K562 (cell line): ENCODE measurements at regions not wholly inside any gene's neighbourhood (a gene's known extent, or its start where the extent isn't known, plus 50 kb on each side); places are given as distances from the start of the nearest gene placed in this dataset.

ENCODE experiments used
- ATAC-seq: fragments of 200-7000 bp; cut with Tn5 transposase; 3 replicates; pipeline ENCODE4 v1.9.1; 2020; ENCODE audit warnings: moderate library complexity
- BruUV-seq: library from RNA; stranded (reverse); fragments of 400-500 nt; replicated peaks from 2 replicates; lab custom pipeline; 2021; lab: Mats Ljungman, UMichigan
- CTCF ChIA-PET: fragments of 300-600 bp; formaldehyde crosslinking; extraction: SDS; loops from one replicate; lab custom pipeline; 2021; ENCODE audit warnings: low intra/inter-chr PET ratio; lab: Yijun Ruan, JAX
- POLR2A ChIA-PET: fragments of 300-600, 350-650 bp; sonication (Branson Sonifier 250); formaldehyde crosslinking; extraction: SDS; loops from one replicate; lab custom pipeline; 2021; ENCODE audit warnings: antibody characterized with exemption, inconsistent platforms; lab: Yijun Ruan, JAX
- DNase-seq, 4 experiments: peaks; one replicate each; pipeline versions ENCODE4 v3.0.0 to v3.0.0-alpha.2; 2011 to 2018; ENCODE audit warnings: low spot score in 3 of 4, mixed read lengths in 3 of 4; ENCODE audit errors: extremely low read depth in 1 of 4
- FAIRE-seq: peaks from 2 replicates; lab custom pipeline; 2011; peaks lifted over from hg19 to GRCh38; lab: Jason Lieb, UNC
- H2AFZ ChIP-seq: 2 replicates; pipeline ENCODE4 v1.6.0; 2011; ENCODE audit warnings: low read depth, low read length, control low read depth, inconsistent platforms
- H3K27ac ChIP-seq: fragments of 200-600 bp; 3 replicates; pipeline ENCODE4 v1.8.0; 2011; ENCODE audit warnings: low read depth, mild to moderate bottlenecking, control low read depth, inconsistent platforms, low read length, moderate library complexity, mixed read lengths; ENCODE audit errors: extremely low read depth
- H3K27me3 ChIP-seq, 2 experiments: fragments of 300-600 bp in 1 of 2; 2 replicates in 1 of 2; 3 replicates in 1 of 2; pipeline versions ENCODE4 v1.6.0 to v1.8.0; 2011; ENCODE audit warnings: inconsistent platforms in 2 of 2, low read length in 2 of 2, mild to moderate bottlenecking in 1 of 2, mixed read lengths in 1 of 2, moderate library complexity in 1 of 2; ENCODE audit not compliant: control insufficient read depth in 2 of 2, insufficient read depth in 2 of 2
- H3K36me3 ChIP-seq: fragments of 300-600 bp; 3 replicates; pipeline ENCODE4 v1.8.0; 2011; ENCODE audit warnings: mild to moderate bottlenecking, low read length, inconsistent platforms; ENCODE audit not compliant: control insufficient read depth, insufficient read depth
- H3K4me1 ChIP-seq, 2 experiments: fragments of 200-600 bp in 1 of 2; replicated peaks in 1 of 2; 2 replicates in 1 of 2; 3 replicates in 1 of 2; pipeline versions ENCODE4 v1.5.1 to v1.8.0; 2011; ENCODE audit warnings: inconsistent platforms in 2 of 2, low read length in 2 of 2, mild to moderate bottlenecking in 1 of 2, mixed read lengths in 1 of 2, moderate library complexity in 1 of 2; ENCODE audit not compliant: control insufficient read depth in 2 of 2, insufficient read depth in 2 of 2
- H3K4me2 ChIP-seq: 2 replicates; pipeline ENCODE4 v1.6.1; 2011; ENCODE audit warnings: low read length, control low read depth, inconsistent platforms, mixed read lengths; ENCODE audit not compliant: insufficient read depth
- H3K4me3 ChIP-seq: fragments of 200-600 bp; sonication (generic), shearing (Covaris generic); 2 replicates; pipeline ENCODE4 v1.5.1; 2016; ENCODE audit warnings: control low read depth, inconsistent platforms
- H3K79me2 ChIP-seq: fragments of 200-600 bp; 3 replicates; pipeline ENCODE4 v1.8.0; 2011; ENCODE audit warnings: low read length, inconsistent platforms; ENCODE audit not compliant: control insufficient read depth, insufficient read depth
- H3K9ac ChIP-seq, 2 experiments: 2 replicates each; pipeline versions ENCODE4 v1.6.0 to v1.6.1; 2011; ENCODE audit warnings: low read depth in 2 of 2, low read length in 2 of 2, control low read depth in 1 of 2, inconsistent platforms in 1 of 2, mild to moderate bottlenecking in 1 of 2, mixed read lengths in 1 of 2; ENCODE audit not compliant: insufficient read depth in 1 of 2
- H3K9me1 ChIP-seq: one replicate; pipeline ENCODE4 v1.6.0; 2011; ENCODE audit warnings: inconsistent platforms, mild to moderate bottlenecking, low read length, moderate library complexity; ENCODE audit not compliant: control insufficient read depth, insufficient read depth
- H3K9me3 ChIP-seq: replicated peaks from 2 replicates; pipeline ENCODE4 v1.5.1; 2011; ENCODE audit warnings: low read depth, low read length, inconsistent platforms; ENCODE audit not compliant: control insufficient read depth, insufficient read depth
- H4K20me1 ChIP-seq: replicated peaks from 2 replicates; pipeline ENCODE4 v1.6.1; 2011; ENCODE audit warnings: low read length, inconsistent platforms, mixed read lengths; ENCODE audit not compliant: control insufficient read depth, insufficient read depth
- ARID1B ChIP-seq: fragments of 450-650 bp; IDR thresholded peaks from 2 replicates; pipeline ENCODE4 v1.6.1; 2016; ENCODE audit warnings: antibody characterized with exemption, mild to moderate bottlenecking, inconsistent platforms
- BCL6 ChIP-seq: fragments of 250-450 bp; sonication (Bioruptor Pico); IDR thresholded peaks from 2 replicates; pipeline ENCODE4 v1.4.0; 2020
- CGGBP1 ChIP-seq: fragments of 250-450 bp; sonication (Bioruptor Pico); IDR thresholded peaks from 2 replicates; pipeline ENCODE4 v1.9.0; 2021; ENCODE audit warnings: mild to moderate bottlenecking
- HCFC1 ChIP-seq: IDR thresholded peaks from 2 replicates; pipeline ENCODE4 v1.6.1; 2012; ENCODE audit warnings: low read depth, low read length, improper control_type of control experiment
- HNRNPK ChIP-seq: fragments of 200-400 bp; formaldehyde crosslinking; IDR thresholded peaks from one replicate; pipeline ENCODE4 v1.6.1; 2018; ENCODE audit warnings: mild to moderate bottlenecking, low read depth, low read length; ENCODE audit not compliant: poor library complexity, severe bottlenecking
- MAFK ChIP-seq: IDR thresholded peaks from 2 replicates; pipeline ENCODE4 v1.6.1; 2011; ENCODE audit warnings: low read length, improper control_type of control experiment
- PTTG1 ChIP-seq: fragments of 450-650 bp; IDR thresholded peaks from 2 replicates; pipeline ENCODE4 v1.6.1; 2016; ENCODE audit warnings: low read depth, mild to moderate bottlenecking, missing genetic modification characterization, missing compliant biosample characterization
- SIN3A ChIP-seq, 2 experiments: fragments of 150-350 bp in 1 of 2; IDR thresholded peaks; 2 replicates each; pipeline ENCODE4 v1.6.1; 2011 to 2016; ENCODE audit warnings: borderline replicate concordance in 2 of 2, low read depth in 2 of 2, low read length in 2 of 2, mild to moderate bottlenecking in 2 of 2, moderate library complexity in 2 of 2; ENCODE audit not compliant: control insufficient read depth in 1 of 2
- SMAD3 ChIP-seq: fragments of 450-650 bp; formaldehyde crosslinking; conservative IDR thresholded peaks from 2 replicates; pipeline ENCODE4 v1.4.0; 2020; ENCODE audit warnings: mild to moderate bottlenecking
- SMC3 ChIP-seq: conservative IDR thresholded peaks from 2 replicates; pipeline ENCODE4 v1.6.1; 2011; ENCODE audit warnings: low read depth, low read length, improper control_type of control experiment; ENCODE audit not compliant: insufficient read depth
- TBP ChIP-seq: optimal IDR thresholded peaks from 2 replicates; pipeline ENCODE3; 2011; ENCODE audit warnings: low read depth, low read length, improper control_type of control experiment
- ZC3H11A ChIP-seq: IDR thresholded peaks from 2 replicates; pipeline ENCODE4 v1.6.1; 2012; ENCODE audit warnings: low read depth, low read length, improper control_type of control experiment
- ZKSCAN8 ChIP-seq: fragments of 200-800 bp; sonication (Bioruptor generic); IDR thresholded peaks from 2 replicates; pipeline ENCODE4 v1.6.1; 2016; ENCODE audit warnings: missing genetic modification characterization, missing compliant biosample characterization
- ZNF316 ChIP-seq: fragments of 450-650 bp; IDR thresholded peaks from 2 replicates; pipeline ENCODE4 v1.6.1; 2016
- ZNF699 ChIP-seq: fragments of 250-450 bp; sonication (Bioruptor Pico); IDR thresholded peaks from 2 replicates; pipeline ENCODE4 v1.8.0; 2021; ENCODE audit warnings: mild to moderate bottlenecking, moderate library complexity; ENCODE audit not compliant: insufficient replicate concordance
- WGBS: fragments of 100-300 bp; shearing (Covaris generic); methylation state at CpG from one replicate; pipeline ENCODE4 v1.1.6; 2016; ENCODE audit warnings: low coverage, mixed read lengths; ENCODE audit not compliant: insufficient coverage; ENCODE audit errors: missing lambda C conversion rate; 5-methylcytosine and 5-hydroxymethylcytosine counted together
- in situ Hi-C: fragments of 300-500 bp; cut with MboI; formaldehyde crosslinking; loops from 4 replicates; pipeline ENCODE4 v1.15.0; 2018; ENCODE audit warnings: inconsistent platforms, mixed read lengths
- intact Hi-C: fragments of 100-400 bp; cut with micrococcal nuclease; formaldehyde crosslinking; loops from 2 replicates; pipeline ENCODE4 v1.14.2; 2022
- TF ChIP-seq, protein P1 (sequence below): fragments of 450-650 bp; IDR thresholded peaks from 2 replicates; pipeline ENCODE4 v1.7.0; 2016; ENCODE audit warnings: borderline replicate concordance

DNA sequence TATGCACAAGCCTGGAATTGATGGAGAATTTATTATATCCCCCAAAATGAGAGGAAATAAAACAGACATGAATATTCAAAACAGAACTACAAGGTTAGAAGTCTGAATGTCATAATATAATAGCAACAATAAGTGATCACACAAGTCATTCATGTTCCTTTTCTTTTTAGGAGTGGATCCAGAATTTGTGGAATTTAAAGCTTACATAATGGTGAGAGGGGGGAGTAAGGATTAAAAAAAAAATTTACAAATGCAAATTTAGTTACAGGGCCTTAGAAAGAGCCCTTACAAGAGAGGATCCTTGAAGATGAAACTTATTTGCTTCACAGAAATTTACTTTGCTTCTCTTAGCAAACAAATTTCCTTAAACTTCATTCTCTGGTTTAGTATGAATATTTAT lies 716.1 kb upstream of the CXADR start:
- no peaks in the 10 kb centered on the region for H3K36me3 ChIP-seq
- H3K4me1 ChIP-seq = no peaks in the 10 kb centered on the region
- H3K27me3 ChIP-seq = no peaks in the 10 kb centered on the region
- no peak overlapping the region for H3K4me2 ChIP-seq
- no peak for ATAC-seq
- no peak overlapping the region for H3K4me3 ChIP-seq
- BruUV-seq = no TSS peak
- H3K9ac ChIP-seq = no peak overlapping the region
- no peaks in the 10 kb centered on the region for H3K9me1 ChIP-seq
- intact Hi-C loops (no loop called here), in situ Hi-C loops (no loop called here)
- no peaks in the 10 kb centered on the region for H4K20me1 ChIP-seq
- no peak overlapping the region for H3K27ac ChIP-seq
- no peaks in the 10 kb centered on the region for H3K79me2 ChIP-seq
- DNase-seq = no peak
- ChIA-PET CTCF (no interaction called here), POLR2A (no interaction called here)
- H2AFZ ChIP-seq = no peak overlapping the region
- FAIRE-seq = no peak
- TF ChIP-seq SMC3 = no peak
- TF ChIP-seq ZC3H11A = no peak
- no peak for TF ChIP-seq ZNF316
- TF ChIP-seq MAFK = no peak
- TF ChIP-seq SMAD3 (CRISPR knock-in tag) = no peak
- TF ChIP-seq BCL6 (CRISPR knock-in tag) = no peak
- no peaks in the 10 kb centered on the region; the same call in 1 of the 2 replicates for H3K9me3 ChIP-seq

- WGBS = 0% methylated on average over 2 of the region's 2 CpGs
- Histone ChIP-seq H3K36me3 (no peaks in the 10 kb centered on the region), H3K27ac (no peak overlapping the region), H3K9ac (no peak overlapping the region), H3K4me3 (no peak overlapping the region), H3K79me2 (no peaks in the 10 kb centered on the region), H3K4me1 (no peaks in the 10 kb centered on the region), H3K27me3 (no peaks in the 10 kb centered on the region), H2AFZ (no peak overlapping the region), H4K20me1 (no peaks in the 10 kb centered on the region), H3K9me1 (no peaks in the 10 kb centered on the region), H3K9me3 (no peaks in the 10 kb centered on the region; the same call in 1 of the 2 replicates), H3K4me2 (no peak overlapping the region)
- no peak for ATAC-seq
- no TSS peak for BruUV-seq
- no peak for FAIRE-seq
- intact Hi-C loops = no loop called here
- CTCF ChIA-PET = no interaction called here
- in situ Hi-C loops = no loop called here
- no peak for DNase-seq
- POLR2A ChIA-PET = no interaction called here
- TF ChIP-seq ZNF699 (CRISPR knock-in tag) (no peak), HNRNPK (no peak), ARID1B (no peak), HCFC1 (no peak), ZKSCAN8 (CRISPR knock-in tag) (no peak), PTTG1 (tag) (no peak), CGGBP1 (CRISPR knock-in tag) (no peak), TBP (no peak), SIN3A (IDR thresholded peaks at IDR 0.05; ENCODE audit: borderline replicate concordance in 2 of 2, control insufficient read depth in 1 of 2, low read depth in 2 of 2, low read length in 2 of 2) (no peak)
- TF ChIP-seq, protein P1, sequence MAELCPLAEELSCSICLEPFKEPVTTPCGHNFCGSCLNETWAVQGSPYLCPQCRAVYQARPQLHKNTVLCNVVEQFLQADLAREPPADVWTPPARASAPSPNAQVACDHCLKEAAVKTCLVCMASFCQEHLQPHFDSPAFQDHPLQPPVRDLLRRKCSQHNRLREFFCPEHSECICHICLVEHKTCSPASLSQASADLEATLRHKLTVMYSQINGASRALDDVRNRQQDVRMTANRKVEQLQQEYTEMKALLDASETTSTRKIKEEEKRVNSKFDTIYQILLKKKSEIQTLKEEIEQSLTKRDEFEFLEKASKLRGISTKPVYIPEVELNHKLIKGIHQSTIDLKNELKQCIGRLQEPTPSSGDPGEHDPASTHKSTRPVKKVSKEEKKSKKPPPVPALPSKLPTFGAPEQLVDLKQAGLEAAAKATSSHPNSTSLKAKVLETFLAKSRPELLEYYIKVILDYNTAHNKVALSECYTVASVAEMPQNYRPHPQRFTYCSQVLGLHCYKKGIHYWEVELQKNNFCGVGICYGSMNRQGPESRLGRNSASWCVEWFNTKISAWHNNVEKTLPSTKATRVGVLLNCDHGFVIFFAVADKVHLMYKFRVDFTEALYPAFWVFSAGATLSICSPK = no peak
Measured at GRCh38 chr21:16797540-16797939, 715.3 kb upstream of the CXADR start.
